ENCODE measurements at regions not wholly inside any gene's neighbourhood (a gene's known extent, or its start where the extent isn't known, plus 50 kb on each side); places are given as distances from the start of the nearest gene placed in this dataset.

DNA sequence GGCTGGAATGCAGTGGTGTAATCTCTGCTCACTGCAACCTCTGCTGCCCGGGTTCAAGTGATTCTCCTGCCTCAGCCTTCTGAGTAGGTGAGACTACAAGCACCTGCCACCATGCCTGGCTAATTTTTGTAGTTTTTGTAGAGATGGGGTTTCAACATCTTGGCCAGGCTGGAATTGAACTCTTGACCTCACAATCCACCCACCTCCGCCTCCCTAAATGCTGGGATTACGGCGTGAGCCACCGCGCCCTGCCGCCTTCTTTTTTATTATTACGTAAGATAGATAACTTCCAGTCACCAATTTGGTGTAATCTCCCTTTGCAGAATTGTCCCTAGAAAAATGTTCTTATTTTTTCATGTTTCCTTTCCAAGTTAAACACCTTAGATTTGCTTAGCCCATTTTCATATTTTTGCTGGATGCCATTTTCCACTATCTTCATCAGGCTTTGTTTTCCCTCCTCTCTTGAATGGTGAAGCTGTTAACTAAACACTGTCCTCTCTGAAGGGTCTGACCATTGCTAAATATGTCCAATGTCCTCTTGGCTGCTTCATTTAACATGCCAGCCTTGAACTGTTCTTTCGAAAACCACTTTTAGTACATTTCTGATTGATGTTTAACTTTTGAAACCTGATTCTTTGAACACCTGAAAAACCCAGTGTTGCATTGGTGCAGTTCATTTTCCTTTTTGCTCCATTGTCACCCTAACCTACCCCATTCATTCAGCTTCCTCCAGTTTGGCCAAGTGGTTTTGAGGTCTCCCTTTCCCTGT, 135.1 kb upstream of the PIK3R1 start:
- Histone ChIP-seq H3K9me3 (ENCODE audit: low read depth) (no peaks in the 10 kb centered on the region), H3K27me3 (no peaks in the 10 kb centered on the region), H4K20me1 (ENCODE audit: insufficient read depth, poor library complexity, severe bottlenecking) (no peaks in the 10 kb centered on the region), H3K4me2 (no peak overlapping the region), H3K9me2 (replicated peaks; ENCODE audit: insufficient read depth) (no peaks in the 10 kb centered on the region), H3K4me3 (no peak overlapping the region), H3K36me3 (replicated peaks; ENCODE audit: insufficient read depth, low read depth) (no peaks in the 10 kb centered on the region), H2AFZ (no peak overlapping the region), H3K4me1 (ENCODE audit: insufficient read depth) (no peaks in the 10 kb centered on the region), H3K27ac (no peak overlapping the region), H3K79me2 (no peaks in the 10 kb centered on the region)
- WGBS (ENCODE audit: low lambda C conversion rate, missing lambda C conversion rate) = 79% methylated on average over 9 of the region's 9 CpGs
- DNase-seq (ENCODE audit: low spot score) = no peak
- TF ChIP-seq EZH2phosphoT487 (IDR thresholded peaks at IDR 0.05; ENCODE audit: low read depth, severe bottlenecking, unreplicated experiment) (no peak), EZH2 (IDR thresholded peaks at IDR 0.05; ENCODE audit: borderline replicate concordance) (no peak)
- TF ChIP-seq, protein P1, sequence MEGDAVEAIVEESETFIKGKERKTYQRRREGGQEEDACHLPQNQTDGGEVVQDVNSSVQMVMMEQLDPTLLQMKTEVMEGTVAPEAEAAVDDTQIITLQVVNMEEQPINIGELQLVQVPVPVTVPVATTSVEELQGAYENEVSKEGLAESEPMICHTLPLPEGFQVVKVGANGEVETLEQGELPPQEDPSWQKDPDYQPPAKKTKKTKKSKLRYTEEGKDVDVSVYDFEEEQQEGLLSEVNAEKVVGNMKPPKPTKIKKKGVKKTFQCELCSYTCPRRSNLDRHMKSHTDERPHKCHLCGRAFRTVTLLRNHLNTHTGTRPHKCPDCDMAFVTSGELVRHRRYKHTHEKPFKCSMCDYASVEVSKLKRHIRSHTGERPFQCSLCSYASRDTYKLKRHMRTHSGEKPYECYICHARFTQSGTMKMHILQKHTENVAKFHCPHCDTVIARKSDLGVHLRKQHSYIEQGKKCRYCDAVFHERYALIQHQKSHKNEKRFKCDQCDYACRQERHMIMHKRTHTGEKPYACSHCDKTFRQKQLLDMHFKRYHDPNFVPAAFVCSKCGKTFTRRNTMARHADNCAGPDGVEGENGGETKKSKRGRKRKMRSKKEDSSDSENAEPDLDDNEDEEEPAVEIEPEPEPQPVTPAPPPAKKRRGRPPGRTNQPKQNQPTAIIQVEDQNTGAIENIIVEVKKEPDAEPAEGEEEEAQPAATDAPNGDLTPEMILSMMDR (IDR thresholded peaks at IDR 0.05; ENCODE audit: poor library complexity) = no peak

DNA sequence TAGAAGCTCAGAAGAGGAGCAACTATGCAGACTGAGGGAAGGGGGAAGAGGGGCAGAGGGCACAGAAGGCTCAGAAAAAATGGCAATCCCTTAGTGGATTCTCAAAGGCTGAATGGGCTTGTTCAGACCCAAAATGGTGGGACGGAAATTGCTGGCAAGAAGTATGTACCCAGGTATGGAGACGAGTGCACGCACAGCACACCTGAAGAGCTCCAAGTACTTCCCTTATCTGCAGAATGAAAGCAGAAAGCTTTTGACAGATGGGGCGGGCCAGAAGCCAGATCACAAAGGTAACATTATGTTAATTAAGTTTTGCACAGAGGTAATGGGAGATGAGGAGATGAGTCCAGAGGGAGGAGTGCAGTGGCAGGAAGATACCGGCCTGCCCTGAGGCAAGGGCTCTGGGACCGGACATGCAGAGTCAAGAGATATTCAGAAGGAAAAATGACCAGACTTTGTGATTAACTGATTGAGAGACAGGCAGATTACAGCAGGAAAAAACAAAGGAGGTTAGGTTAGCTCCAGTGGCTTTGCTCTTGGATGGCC, 138.1 kb upstream of the PIK3R1 start:
- 88% methylated on average over 6 of the region's 6 CpGs for WGBS (ENCODE audit: low lambda C conversion rate, missing lambda C conversion rate)
- Histone ChIP-seq H3K4me1 (ENCODE audit: insufficient read depth) (no peaks in the 10 kb centered on the region), H3K9me3 (ENCODE audit: low read depth) (no peaks in the 10 kb centered on the region), H3K9me2 (replicated peaks; ENCODE audit: insufficient read depth) (no peaks in the 10 kb centered on the region), H4K20me1 (ENCODE audit: insufficient read depth, poor library complexity, severe bottlenecking) (no peaks in the 10 kb centered on the region), H3K27ac (no peak overlapping the region), H3K27me3 (no peaks in the 10 kb centered on the region), H3K79me2 (no peaks in the 10 kb centered on the region), H3K4me2 (no peak overlapping the region), H3K36me3 (replicated peaks; ENCODE audit: insufficient read depth, low read depth) (no peaks in the 10 kb centered on the region), H2AFZ (no peak overlapping the region), H3K4me3 (no peak overlapping the region)
- DNase-seq (ENCODE audit: low spot score) = no peak
- TF ChIP-seq EZH2 (IDR thresholded peaks at IDR 0.05; ENCODE audit: borderline replicate concordance) (no peak), EZH2phosphoT487 (IDR thresholded peaks at IDR 0.05; ENCODE audit: low read depth, severe bottlenecking, unreplicated experiment) (no peak)
- TF ChIP-seq, protein P1 (IDR thresholded peaks at IDR 0.05; ENCODE audit: poor library complexity) = no peak

DNA sequence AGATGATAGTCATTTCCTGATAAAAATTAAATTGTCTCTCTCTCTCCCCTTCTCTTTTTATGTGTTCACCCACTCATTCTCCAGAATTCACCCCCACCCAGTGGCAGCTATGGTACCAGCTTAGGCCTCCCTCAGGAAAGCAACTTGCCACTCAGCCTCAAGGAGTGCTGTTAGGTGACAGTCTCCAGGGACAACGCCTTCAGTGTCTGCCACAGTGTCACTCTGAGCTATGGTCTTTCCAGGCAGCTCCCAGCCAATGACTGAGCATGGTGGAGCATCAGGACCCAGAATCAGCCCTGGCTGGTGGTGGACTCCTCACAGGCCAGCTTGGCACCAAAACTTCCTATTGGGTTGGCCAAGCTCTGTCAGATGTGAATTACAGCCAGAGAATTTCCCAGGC, 140.9 kb upstream of the PIK3R1 start:
- Histone ChIP-seq H3K4me2 (no peak overlapping the region), H3K27me3 (no peaks in the 10 kb centered on the region), H3K9me3 (ENCODE audit: low read depth) (no peaks in the 10 kb centered on the region), H2AFZ (no peak overlapping the region), H3K4me1 (ENCODE audit: insufficient read depth) (no peaks in the 10 kb centered on the region), H3K36me3 (replicated peaks; ENCODE audit: insufficient read depth, low read depth) (no peaks in the 10 kb centered on the region), H4K20me1 (ENCODE audit: insufficient read depth, poor library complexity, severe bottlenecking) (no peaks in the 10 kb centered on the region), H3K79me2 (no peaks in the 10 kb centered on the region), H3K4me3 (no peak overlapping the region), H3K27ac (no peak overlapping the region), H3K9me2 (replicated peaks; ENCODE audit: insufficient read depth) (no peaks in the 10 kb centered on the region)
- 93% methylated on average over 1 of the region's 1 CpG for WGBS (ENCODE audit: low lambda C conversion rate, missing lambda C conversion rate)
- no peak for DNase-seq (ENCODE audit: low spot score)
- TF ChIP-seq, protein P1 (IDR thresholded peaks at IDR 0.05; ENCODE audit: poor library complexity) = no peak
- TF ChIP-seq EZH2phosphoT487 (IDR thresholded peaks at IDR 0.05; ENCODE audit: low read depth, severe bottlenecking, unreplicated experiment) (no peak), EZH2 (IDR thresholded peaks at IDR 0.05; ENCODE audit: borderline replicate concordance) (no peak)

Measured in hepatocyte (in vitro differentiated cells).